GM23338 (cell line): ENCODE measurements at regions not wholly inside any gene's neighbourhood (a gene's known extent, or its start where the extent isn't known, plus 50 kb on each side); places are given as distances from the start of the nearest gene placed in this dataset.
A peak's percentile ranks its signal among the peaks of the same experiment; 100 is the strongest.

Experiments
- ATAC-seq: fragments of 200-7000 bp; cut with Tn5 transposase; 3 replicates; pipeline ENCODE4 v1.9.1; 2020
- DNase-seq: peaks from one replicate; pipeline ENCODE4 v3.0.0-alpha.2; 2015; ENCODE audit warnings: low spot score
- H2AFZ ChIP-seq: fragments of 200-600 bp; sonication (generic); 2 replicates; pipeline ENCODE4 v1.8.0; 2016; ENCODE audit warnings: antibody characterized with exemption, mild to moderate bottlenecking, moderate library complexity
- H3F3A ChIP-seq: fragments of 200-600 bp; sonication (generic); replicated peaks from 2 replicates; pipeline ENCODE4 v1.8.0; 2017; ENCODE audit warnings: antibody characterized with exemption, mixed run types, low read depth
- H3K27ac ChIP-seq: fragments of 200-600 bp; sonication (generic); 2 replicates; pipeline ENCODE4 v1.6.1; 2016; ENCODE audit warnings: low read depth
- H3K27me3 ChIP-seq: fragments of 200-600 bp; sonication (generic); 2 replicates; pipeline ENCODE4 v1.8.0; 2016; ENCODE audit warnings: mild to moderate bottlenecking, mixed run types, moderate library complexity; ENCODE audit not compliant: insufficient read depth
- H3K36me3 ChIP-seq: fragments of 200-600 bp; sonication (generic); 2 replicates; pipeline ENCODE4 v1.8.0; 2016; ENCODE audit warnings: mild to moderate bottlenecking; ENCODE audit not compliant: insufficient read depth
- H3K4me1 ChIP-seq: fragments of 200-600 bp; sonication (generic); 2 replicates; pipeline ENCODE4 v1.8.0; 2016; ENCODE audit warnings: mild to moderate bottlenecking, moderate library complexity; ENCODE audit not compliant: insufficient read depth
- H3K4me2 ChIP-seq: fragments of 200-600 bp; sonication (generic); 2 replicates; pipeline ENCODE4 v1.7.1; 2017; ENCODE audit warnings: mixed run types
- H3K4me3 ChIP-seq: fragments of 200-600 bp; sonication (generic); 2 replicates; pipeline ENCODE4 v1.6.1; 2016; ENCODE audit warnings: mixed run types
- H3K79me2 ChIP-seq: fragments of 200-600 bp; sonication (generic); replicated peaks from 2 replicates; pipeline ENCODE4 v1.8.0; 2017; ENCODE audit warnings: mild to moderate bottlenecking; ENCODE audit not compliant: insufficient read depth
- H3K9me2 ChIP-seq: fragments of 200-600 bp; sonication (generic); 2 replicates; pipeline ENCODE4 v1.8.0; 2017; ENCODE audit not compliant: insufficient read depth
- H4K20me1 ChIP-seq: fragments of 200-600 bp; sonication (generic); replicated peaks from 2 replicates; pipeline ENCODE4 v1.8.0; 2017; ENCODE audit warnings: mild to moderate bottlenecking; ENCODE audit not compliant: insufficient read depth
- H3K27ac Mint-ChIP-seq: 2 replicates; pipeline ENCODE4 v1.8.0; 2020; ENCODE audit warnings: inconsistent platforms, mild to moderate bottlenecking, moderate library complexity, mixed read lengths
- H3K27me3 Mint-ChIP-seq: 3 replicates; pipeline ENCODE4 v1.8.0; 2022; ENCODE audit warnings: low read depth, mild to moderate bottlenecking, moderate library complexity, mixed read lengths, inconsistent platforms; ENCODE audit not compliant: insufficient read depth, poor library complexity
- H3K36me3 Mint-ChIP-seq: 3 replicates; pipeline ENCODE4 v1.8.0; 2021; ENCODE audit warnings: low read depth, mild to moderate bottlenecking, inconsistent platforms, moderate library complexity, mixed read lengths
- H3K4me1 Mint-ChIP-seq: 3 replicates; pipeline ENCODE4 v1.8.0; 2020; ENCODE audit warnings: mild to moderate bottlenecking, inconsistent platforms, mixed read lengths
- H3K4me3 Mint-ChIP-seq: 3 replicates; pipeline ENCODE4 v1.8.0; 2021; ENCODE audit warnings: moderate library complexity, mild to moderate bottlenecking, inconsistent platforms, mixed read lengths
- H3K9me3 Mint-ChIP-seq: 3 replicates; pipeline ENCODE4 v1.8.0; 2020; ENCODE audit warnings: moderate library complexity, mild to moderate bottlenecking, inconsistent platforms, mixed read lengths
- CREB1 ChIP-seq: fragments of 250-450 bp; sonication (Bioruptor Pico); IDR thresholded peaks from 2 replicates; pipeline ENCODE4 v1.5.0; 2020; ENCODE audit warnings: low read depth, mild to moderate bottlenecking, moderate library complexity
- EZH2 ChIP-seq: fragments of 200-600 bp; sonication (generic); IDR thresholded peaks from one replicate; pipeline ENCODE4 v1.8.0; 2017; ENCODE audit warnings: antibody characterized with exemption, mild to moderate bottlenecking, low read depth; ENCODE audit not compliant: unreplicated experiment
- EZH2phosphoT487 ChIP-seq: fragments of 200-600 bp; sonication (generic); IDR thresholded peaks from one replicate; pipeline ENCODE4 v1.8.1; 2018; ENCODE audit warnings: antibody characterized with exemption; ENCODE audit not compliant: unreplicated experiment
- POLR2AphosphoS5 ChIP-seq: IDR thresholded peaks from 2 replicates; pipeline ENCODE4 v1.6.1; 2016; ENCODE audit warnings: antibody characterized with exemption, low read depth
- ZNF331 ChIP-seq: fragments of 250-450 bp; sonication (Bioruptor Pico); IDR thresholded peaks from 2 replicates; pipeline ENCODE4 v1.5.0; 2020; ENCODE audit warnings: low read depth, mild to moderate bottlenecking, moderate library complexity
- TF ChIP-seq, protein P1 (sequence below): IDR thresholded peaks from one replicate; pipeline ENCODE4 v1.6.1; 2018; ENCODE audit warnings: antibody characterized with exemption; ENCODE audit not compliant: unreplicated experiment
- TF ChIP-seq, protein P2 (sequence below), 2 experiments: fragments of 200-600 bp in 1 of 2; sonication (generic) in 1 of 2; conservative IDR thresholded peaks; 2 replicates each; pipeline versions ENCODE4 v1.5.1 to v1.6.1; 2016 to 2017; ENCODE audit warnings: antibody characterized with exemption in 2 of 2, low read depth in 2 of 2, mild to moderate bottlenecking in 2 of 2, moderate library complexity in 1 of 2
- TF ChIP-seq, protein P3 (sequence below): fragments of 250-450 bp; sonication (Bioruptor Pico); IDR thresholded peaks from 2 replicates; pipeline ENCODE4 v1.5.0; 2020; ENCODE audit warnings: mild to moderate bottlenecking, moderate library complexity
- TF ChIP-seq, protein P4 (sequence below): IDR thresholded peaks from 2 replicates; pipeline ENCODE4 v1.6.1; 2016; ENCODE audit warnings: antibody characterized with exemption

DNA sequence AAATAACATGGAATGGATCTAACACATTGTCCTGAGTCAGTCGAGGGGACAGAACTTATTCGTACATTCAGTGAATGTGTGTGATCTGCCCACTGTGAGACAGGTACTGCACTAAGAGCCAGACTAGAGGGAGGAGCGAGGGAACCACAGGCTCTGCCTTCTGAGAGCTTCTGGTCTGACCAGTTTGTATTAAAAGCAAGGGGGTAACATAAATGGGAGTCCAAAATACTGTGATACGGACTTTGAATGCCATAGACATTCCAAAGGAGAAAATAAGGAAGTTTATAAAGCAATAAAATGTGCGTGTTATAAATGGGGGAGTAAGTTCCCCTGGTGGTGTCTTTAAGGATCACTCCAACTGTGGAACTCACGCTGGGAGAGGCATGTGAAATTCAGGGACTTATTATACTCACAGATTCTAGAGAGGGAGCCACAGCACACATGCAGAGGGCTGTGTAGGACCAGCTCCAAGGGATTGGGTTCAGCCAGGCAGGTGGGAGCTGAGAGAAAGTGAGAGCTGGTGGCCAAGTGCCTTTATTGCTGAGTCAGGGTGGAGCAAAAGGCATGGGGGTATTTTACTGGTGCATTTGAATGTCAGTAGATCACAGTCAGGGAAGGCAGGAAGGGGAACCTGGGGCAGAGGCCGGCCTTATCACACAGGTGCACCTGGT lies 186.5 kb upstream of the WWC1 start (continued):
- TF ChIP-seq, protein P1, sequence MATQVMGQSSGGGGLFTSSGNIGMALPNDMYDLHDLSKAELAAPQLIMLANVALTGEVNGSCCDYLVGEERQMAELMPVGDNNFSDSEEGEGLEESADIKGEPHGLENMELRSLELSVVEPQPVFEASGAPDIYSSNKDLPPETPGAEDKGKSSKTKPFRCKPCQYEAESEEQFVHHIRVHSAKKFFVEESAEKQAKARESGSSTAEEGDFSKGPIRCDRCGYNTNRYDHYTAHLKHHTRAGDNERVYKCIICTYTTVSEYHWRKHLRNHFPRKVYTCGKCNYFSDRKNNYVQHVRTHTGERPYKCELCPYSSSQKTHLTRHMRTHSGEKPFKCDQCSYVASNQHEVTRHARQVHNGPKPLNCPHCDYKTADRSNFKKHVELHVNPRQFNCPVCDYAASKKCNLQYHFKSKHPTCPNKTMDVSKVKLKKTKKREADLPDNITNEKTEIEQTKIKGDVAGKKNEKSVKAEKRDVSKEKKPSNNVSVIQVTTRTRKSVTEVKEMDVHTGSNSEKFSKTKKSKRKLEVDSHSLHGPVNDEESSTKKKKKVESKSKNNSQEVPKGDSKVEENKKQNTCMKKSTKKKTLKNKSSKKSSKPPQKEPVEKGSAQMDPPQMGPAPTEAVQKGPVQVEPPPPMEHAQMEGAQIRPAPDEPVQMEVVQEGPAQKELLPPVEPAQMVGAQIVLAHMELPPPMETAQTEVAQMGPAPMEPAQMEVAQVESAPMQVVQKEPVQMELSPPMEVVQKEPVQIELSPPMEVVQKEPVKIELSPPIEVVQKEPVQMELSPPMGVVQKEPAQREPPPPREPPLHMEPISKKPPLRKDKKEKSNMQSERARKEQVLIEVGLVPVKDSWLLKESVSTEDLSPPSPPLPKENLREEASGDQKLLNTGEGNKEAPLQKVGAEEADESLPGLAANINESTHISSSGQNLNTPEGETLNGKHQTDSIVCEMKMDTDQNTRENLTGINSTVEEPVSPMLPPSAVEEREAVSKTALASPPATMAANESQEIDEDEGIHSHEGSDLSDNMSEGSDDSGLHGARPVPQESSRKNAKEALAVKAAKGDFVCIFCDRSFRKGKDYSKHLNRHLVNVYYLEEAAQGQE = no peak
- TF ChIP-seq EZH2 (no peak), POLR2AphosphoS5 (no peak), CREB1 (0 out of 2 replicates have a peak, but pooled peaks have one; percentile 7), ZNF331 (0 out of 2 replicates have a peak, but pooled peaks have one; percentile 35)
- TF ChIP-seq, protein P2, sequence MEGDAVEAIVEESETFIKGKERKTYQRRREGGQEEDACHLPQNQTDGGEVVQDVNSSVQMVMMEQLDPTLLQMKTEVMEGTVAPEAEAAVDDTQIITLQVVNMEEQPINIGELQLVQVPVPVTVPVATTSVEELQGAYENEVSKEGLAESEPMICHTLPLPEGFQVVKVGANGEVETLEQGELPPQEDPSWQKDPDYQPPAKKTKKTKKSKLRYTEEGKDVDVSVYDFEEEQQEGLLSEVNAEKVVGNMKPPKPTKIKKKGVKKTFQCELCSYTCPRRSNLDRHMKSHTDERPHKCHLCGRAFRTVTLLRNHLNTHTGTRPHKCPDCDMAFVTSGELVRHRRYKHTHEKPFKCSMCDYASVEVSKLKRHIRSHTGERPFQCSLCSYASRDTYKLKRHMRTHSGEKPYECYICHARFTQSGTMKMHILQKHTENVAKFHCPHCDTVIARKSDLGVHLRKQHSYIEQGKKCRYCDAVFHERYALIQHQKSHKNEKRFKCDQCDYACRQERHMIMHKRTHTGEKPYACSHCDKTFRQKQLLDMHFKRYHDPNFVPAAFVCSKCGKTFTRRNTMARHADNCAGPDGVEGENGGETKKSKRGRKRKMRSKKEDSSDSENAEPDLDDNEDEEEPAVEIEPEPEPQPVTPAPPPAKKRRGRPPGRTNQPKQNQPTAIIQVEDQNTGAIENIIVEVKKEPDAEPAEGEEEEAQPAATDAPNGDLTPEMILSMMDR (conservative IDR thresholded peaks at IDR 0.05; ENCODE audit: low read depth in 2 of 2) = peak in 1 of 2 experiments; percentile 53; a peak in 2 of 4 replicates

DNA sequence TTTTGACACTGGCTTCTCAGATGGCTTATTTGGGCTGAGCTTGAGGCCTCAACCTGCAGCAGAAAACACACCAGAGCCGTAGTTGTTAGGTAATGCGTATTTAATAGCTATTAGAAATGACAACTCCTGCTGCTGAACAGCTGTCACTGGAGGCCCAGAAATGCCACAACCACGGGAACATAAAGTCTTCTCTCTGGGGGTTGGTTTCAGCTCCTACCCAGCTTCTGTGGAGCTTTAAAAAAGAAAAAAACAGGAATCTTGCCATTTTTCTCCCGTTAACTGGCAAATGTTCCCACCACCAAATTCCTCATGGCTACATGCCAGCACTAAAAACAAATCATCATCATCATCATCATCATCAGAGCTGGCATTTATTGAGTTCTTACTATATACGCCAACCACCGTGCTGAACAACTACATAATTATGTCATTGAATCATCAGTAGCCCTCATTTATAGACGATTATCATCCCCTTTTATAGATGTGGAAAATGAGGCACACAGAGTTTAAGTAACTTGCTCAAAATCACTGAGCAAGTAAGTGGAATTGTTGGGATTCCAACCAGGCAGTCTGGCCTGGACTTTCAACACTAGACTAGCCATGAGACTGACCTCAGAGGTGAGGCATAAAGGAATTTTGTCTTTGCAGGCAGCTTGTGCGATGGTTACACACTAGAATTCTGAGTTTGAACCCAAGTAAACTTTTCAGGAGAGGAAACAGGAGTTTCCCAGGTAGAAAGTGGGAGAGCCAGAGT lies 185.3 kb upstream of the WWC1 start:
- DNase-seq (no peak), ATAC-seq (no peak)
- Histone ChIP-seq H3K4me2 (0 out of 2 replicates have a peak overlapping the region, but pooled peaks have one; percentile 12), H3F3A (no peaks in the 10 kb centered on the region), H3K27me3 (no peaks in the 10 kb centered on the region), H2AFZ (peak overlapping the region; percentile 43; the same call in 1 of the 2 replicates), H3K36me3 (no peaks in the 10 kb centered on the region), H3K79me2 (no peaks in the 10 kb centered on the region), H3K4me3 (no peak overlapping the region), H3K4me1 (peaks cover 32% of the 10 kb centered on the region), H3K9me2 (no peaks in the 10 kb centered on the region), H4K20me1 (no peaks in the 10 kb centered on the region), H3K27ac (no peak overlapping the region)
- no peaks in the 10 kb centered on the region for H3K9me3 Mint-ChIP-seq
- peaks cover 7% of the 10 kb centered on the region for H3K27me3 Mint-ChIP-seq
- H3K27ac Mint-ChIP-seq = no peak overlapping the region
- no peak overlapping the region for H3K4me3 Mint-ChIP-seq
- H3K4me1 Mint-ChIP-seq = peaks cover 52% of the 10 kb centered on the region
- H3K36me3 Mint-ChIP-seq = no peaks in the 10 kb centered on the region
- TF ChIP-seq, protein P3, sequence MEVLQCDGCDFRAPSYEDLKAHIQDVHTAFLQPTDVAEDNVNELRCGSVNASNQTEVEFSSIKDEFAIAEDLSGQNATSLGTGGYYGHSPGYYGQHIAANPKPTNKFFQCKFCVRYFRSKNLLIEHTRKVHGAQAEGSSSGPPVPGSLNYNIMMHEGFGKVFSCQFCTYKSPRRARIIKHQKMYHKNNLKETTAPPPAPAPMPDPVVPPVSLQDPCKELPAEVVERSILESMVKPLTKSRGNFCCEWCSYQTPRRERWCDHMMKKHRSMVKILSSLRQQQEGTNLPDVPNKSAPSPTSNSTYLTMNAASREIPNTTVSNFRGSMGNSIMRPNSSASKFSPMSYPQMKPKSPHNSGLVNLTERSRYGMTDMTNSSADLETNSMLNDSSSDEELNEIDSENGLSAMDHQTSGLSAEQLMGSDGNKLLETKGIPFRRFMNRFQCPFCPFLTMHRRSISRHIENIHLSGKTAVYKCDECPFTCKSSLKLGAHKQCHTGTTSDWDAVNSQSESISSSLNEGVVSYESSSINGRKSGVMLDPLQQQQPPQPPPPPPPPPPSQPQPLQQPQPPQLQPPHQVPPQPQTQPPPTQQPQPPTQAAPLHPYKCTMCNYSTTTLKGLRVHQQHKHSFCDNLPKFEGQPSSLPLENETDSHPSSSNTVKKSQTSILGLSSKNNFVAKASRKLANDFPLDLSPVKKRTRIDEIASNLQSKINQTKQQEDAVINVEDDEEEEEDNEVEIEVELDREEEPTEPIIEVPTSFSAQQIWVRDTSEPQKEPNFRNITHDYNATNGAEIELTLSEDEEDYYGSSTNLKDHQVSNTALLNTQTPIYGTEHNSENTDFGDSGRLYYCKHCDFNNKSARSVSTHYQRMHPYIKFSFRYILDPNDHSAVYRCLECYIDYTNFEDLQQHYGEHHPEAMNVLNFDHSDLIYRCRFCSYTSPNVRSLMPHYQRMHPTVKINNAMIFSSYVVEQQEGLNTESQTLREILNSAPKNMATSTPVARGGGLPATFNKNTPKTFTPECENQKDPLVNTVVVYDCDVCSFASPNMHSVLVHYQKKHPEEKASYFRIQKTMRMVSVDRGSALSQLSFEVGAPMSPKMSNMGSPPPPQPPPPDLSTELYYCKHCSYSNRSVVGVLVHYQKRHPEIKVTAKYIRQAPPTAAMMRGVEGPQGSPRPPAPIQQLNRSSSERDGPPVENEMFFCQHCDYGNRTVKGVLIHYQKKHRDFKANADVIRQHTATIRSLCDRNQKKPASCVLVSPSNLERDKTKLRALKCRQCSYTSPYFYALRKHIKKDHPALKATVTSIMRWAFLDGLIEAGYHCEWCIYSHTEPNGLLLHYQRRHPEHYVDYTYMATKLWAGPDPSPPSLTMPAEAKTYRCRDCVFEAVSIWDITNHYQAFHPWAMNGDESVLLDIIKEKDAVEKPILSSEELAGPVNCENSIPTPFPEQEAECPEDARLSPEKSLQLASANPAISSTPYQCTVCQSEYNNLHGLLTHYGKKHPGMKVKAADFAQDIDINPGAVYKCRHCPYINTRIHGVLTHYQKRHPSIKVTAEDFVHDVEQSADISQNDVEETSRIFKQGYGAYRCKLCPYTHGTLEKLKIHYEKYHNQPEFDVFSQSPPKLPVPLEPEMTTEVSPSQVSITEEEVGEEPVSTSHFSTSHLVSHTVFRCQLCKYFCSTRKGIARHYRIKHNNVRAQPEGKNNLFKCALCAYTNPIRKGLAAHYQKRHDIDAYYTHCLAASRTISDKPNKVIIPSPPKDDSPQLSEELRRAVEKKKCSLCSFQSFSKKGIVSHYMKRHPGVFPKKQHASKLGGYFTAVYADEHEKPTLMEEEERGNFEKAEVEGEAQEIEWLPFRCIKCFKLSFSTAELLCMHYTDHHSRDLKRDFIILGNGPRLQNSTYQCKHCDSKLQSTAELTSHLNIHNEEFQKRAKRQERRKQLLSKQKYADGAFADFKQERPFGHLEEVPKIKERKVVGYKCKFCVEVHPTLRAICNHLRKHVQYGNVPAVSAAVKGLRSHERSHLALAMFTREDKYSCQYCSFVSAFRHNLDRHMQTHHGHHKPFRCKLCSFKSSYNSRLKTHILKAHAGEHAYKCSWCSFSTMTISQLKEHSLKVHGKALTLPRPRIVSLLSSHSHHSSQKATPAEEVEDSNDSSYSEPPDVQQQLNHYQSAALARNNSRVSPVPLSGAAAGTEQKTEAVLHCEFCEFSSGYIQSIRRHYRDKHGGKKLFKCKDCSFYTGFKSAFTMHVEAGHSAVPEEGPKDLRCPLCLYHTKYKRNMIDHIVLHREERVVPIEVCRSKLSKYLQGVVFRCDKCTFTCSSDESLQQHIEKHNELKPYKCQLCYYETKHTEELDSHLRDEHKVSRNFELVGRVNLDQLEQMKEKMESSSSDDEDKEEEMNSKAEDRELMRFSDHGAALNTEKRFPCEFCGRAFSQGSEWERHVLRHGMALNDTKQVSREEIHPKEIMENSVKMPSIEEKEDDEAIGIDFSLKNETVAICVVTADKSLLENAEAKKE (CRISPR knock-in tag) = no peak
- TF ChIP-seq, protein P4, sequence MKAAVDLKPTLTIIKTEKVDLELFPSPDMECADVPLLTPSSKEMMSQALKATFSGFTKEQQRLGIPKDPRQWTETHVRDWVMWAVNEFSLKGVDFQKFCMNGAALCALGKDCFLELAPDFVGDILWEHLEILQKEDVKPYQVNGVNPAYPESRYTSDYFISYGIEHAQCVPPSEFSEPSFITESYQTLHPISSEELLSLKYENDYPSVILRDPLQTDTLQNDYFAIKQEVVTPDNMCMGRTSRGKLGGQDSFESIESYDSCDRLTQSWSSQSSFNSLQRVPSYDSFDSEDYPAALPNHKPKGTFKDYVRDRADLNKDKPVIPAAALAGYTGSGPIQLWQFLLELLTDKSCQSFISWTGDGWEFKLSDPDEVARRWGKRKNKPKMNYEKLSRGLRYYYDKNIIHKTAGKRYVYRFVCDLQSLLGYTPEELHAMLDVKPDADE = no peak
- TF ChIP-seq EZH2phosphoT487 (no peak), POLR2AphosphoS5 (no peak), ZNF331 (no peak), EZH2 (no peak)
